BE2C (cell line): ENCODE measurements at regions not wholly inside any gene's neighbourhood (a gene's known extent, or its start where the extent isn't known, plus 50 kb on each side); places are given as distances from the start of the nearest gene placed in this dataset.

Source experiments
- DNase-seq: peaks from one replicate; pipeline ENCODE4 v3.0.0-alpha.2; 2020
- H3K27me3 ChIP-seq: fragments of 250-450 bp; sonication (Bioruptor Pico); 2 replicates; pipeline ENCODE4 v1.5.1; 2020; ENCODE audit warnings: mild to moderate bottlenecking
- H3K36me3 ChIP-seq: fragments of 250-450 bp; sonication (Bioruptor Pico); 2 replicates; pipeline ENCODE4 v1.5.1; 2020; ENCODE audit warnings: mild to moderate bottlenecking
- H3K4me1 ChIP-seq: fragments of 250-450 bp; sonication (Bioruptor Pico); 2 replicates; pipeline ENCODE4 v1.5.1; 2020
- H3K4me3 ChIP-seq: 2 replicates; pipeline ENCODE4 v1.5.1; 2011; ENCODE audit warnings: low read depth, low read length
- H3K9me3 ChIP-seq: fragments of 250-450 bp; sonication (Bioruptor Pico); 2 replicates; pipeline ENCODE4 v1.5.1; 2020
- TF ChIP-seq, protein P1 (sequence below): IDR thresholded peaks from 2 replicates; pipeline ENCODE4 v1.5.1; 2012; ENCODE audit warnings: mild to moderate bottlenecking, low read depth, low read length

DNA sequence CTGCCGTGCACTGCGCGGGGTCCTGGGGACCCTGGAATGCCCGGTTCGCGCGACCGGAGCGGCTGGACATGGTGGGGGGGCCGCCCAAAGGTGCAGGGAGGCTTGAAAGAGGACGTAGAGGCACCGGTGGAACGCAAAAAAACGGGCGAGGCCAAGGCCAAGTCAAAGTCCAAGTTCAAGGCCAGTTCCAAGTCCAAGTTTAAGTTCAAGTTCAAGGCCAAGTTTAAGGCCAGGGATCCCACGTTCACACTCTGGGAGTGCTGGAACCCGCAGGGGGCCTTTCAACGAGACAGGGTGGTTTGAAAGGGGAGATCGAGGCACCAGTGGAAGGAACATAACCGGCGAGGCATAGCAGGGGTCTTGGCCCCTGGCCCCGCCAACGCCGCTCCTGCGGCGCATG lies 317.6 kb downstream of the ALG10 start:
- H3K36me3 ChIP-seq = no peaks in the 10 kb centered on the region
- no peak for DNase-seq
- no peaks in the 10 kb centered on the region for H3K4me1 ChIP-seq
- TF ChIP-seq, protein P1, sequence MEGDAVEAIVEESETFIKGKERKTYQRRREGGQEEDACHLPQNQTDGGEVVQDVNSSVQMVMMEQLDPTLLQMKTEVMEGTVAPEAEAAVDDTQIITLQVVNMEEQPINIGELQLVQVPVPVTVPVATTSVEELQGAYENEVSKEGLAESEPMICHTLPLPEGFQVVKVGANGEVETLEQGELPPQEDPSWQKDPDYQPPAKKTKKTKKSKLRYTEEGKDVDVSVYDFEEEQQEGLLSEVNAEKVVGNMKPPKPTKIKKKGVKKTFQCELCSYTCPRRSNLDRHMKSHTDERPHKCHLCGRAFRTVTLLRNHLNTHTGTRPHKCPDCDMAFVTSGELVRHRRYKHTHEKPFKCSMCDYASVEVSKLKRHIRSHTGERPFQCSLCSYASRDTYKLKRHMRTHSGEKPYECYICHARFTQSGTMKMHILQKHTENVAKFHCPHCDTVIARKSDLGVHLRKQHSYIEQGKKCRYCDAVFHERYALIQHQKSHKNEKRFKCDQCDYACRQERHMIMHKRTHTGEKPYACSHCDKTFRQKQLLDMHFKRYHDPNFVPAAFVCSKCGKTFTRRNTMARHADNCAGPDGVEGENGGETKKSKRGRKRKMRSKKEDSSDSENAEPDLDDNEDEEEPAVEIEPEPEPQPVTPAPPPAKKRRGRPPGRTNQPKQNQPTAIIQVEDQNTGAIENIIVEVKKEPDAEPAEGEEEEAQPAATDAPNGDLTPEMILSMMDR = no peak
- no peaks in the 10 kb centered on the region for H3K9me3 ChIP-seq
- H3K4me3 ChIP-seq = no peak overlapping the region
- peaks cover 4% of the 10 kb centered on the region for H3K27me3 ChIP-seq

DNA sequence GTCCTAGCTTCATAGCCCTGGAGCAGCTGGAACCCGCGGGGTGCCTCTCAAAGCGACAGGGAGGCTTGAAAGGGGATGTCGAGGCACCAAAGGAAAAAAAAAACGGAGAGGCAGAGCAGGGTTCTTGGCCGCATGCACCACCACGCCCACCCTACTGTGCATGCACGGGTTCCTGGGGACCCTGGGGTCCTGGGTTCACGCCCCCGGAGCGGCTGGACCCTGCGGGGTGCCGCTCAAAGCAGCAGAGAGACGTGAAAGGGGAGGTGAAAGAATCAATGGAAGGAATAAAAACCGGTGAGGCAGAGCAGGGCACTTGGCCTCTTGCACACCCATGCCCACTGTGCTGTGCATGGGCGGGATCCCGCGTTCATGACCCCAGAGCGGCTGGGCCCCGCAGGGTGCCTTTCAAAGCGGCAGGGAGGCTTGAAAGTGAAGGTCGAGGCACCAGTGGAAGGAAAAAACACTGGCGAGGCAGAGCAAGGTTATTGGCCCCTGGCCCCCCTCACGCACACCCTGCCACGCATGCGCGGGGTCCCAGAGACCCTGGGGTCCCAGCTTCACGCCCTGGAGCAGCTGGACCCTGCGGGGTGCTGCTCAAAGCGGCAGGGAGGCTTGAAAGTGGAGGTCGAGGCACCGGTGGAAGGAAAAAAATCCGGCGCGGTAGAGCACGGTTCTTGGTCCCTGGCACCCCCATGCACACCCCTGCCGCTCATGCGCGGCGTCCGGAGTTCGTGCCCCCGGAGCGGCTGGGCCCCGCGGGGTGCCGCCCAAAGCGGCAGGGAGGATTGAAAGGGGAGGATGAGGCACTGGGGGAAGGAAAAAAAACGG lies 318.5 kb downstream of the ALG10 start:
- Histone ChIP-seq H3K27me3 (peaks cover 4% of the 10 kb centered on the region), H3K9me3 (no peaks in the 10 kb centered on the region), H3K36me3 (no peaks in the 10 kb centered on the region), H3K4me3 (no peak overlapping the region), H3K4me1 (no peaks in the 10 kb centered on the region)
- TF ChIP-seq, protein P1 = no peak
- DNase-seq = no peak

DNA sequence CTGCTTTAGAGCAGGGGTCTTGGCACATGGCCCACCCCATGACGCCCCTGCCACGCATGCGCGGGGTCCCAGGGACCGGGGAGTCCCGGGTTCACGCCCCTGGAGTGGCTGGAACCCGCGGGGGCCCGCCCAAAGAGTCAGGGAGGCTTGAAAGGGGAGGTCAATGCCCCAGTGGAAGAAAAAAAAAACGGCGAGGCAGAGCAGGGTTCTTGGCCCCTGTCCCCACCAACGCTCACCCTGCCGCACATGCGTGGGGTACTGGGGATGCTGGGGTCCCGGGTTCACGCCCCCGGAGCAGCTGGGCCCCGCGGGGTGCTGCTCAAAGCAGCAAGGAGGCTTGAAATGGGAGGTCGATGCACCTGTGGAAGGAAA lies 319.1 kb downstream of the ALG10 start:
- H3K9me3 ChIP-seq = no peaks in the 10 kb centered on the region
- no peaks in the 10 kb centered on the region for H3K36me3 ChIP-seq
- DNase-seq = no peak
- no peak overlapping the region for H3K4me3 ChIP-seq
- TF ChIP-seq, protein P1 = no peak
- H3K27me3 ChIP-seq = peaks cover 8% of the 10 kb centered on the region
- H3K4me1 ChIP-seq = no peaks in the 10 kb centered on the region

DNA sequence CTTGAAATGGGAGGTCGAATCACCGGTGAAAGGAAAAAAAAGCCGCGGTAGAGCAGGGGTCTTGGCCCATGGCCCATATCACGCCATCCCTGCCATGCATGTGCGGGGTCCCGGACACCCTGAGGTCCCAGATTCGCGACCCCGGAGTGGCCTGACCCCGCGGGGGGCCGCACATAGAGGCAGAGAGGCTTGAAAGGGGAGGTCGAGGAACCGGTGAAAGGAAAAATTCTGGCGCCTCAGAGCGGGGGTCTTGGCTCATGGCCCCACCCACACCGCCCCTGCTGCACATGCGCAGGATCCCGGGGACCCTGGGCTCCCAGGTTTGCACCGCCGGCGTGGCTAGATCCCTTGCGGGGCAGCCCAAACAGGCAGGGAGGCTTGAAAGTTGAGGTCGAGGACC lies 319.8 kb downstream of the ALG10 start:
- DNase-seq = no peak
- TF ChIP-seq, protein P1 = no peak
- Histone ChIP-seq H3K9me3 (no peaks in the 10 kb centered on the region), H3K27me3 (peaks cover 9% of the 10 kb centered on the region), H3K4me1 (no peaks in the 10 kb centered on the region), H3K4me3 (no peak overlapping the region), H3K36me3 (no peaks in the 10 kb centered on the region)

DNA sequence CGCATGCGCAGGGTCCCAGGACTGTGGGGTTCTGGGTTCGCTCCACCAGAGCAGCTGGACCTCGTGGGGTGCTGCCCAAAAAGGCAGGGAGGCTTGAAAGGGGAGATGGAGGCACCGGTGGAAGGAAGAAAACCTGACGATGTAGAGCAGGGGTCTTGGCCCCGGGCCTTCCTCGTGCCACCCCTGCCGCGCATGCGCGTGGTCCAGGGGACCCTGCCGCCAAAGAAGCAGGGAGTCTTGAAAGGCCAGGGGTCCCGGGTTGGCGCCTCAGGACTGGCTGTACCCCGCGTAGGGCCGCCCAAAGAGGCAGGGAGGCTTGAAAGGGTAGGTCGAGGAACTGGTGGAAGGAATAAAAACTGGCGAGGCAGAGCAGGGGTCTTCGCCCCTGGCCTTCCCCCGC lies 321.0 kb downstream of the ALG10 start:
- TF ChIP-seq, protein P1 = no peak
- no peak for DNase-seq
- peaks cover 9% of the 10 kb centered on the region for H3K27me3 ChIP-seq
- no peak overlapping the region for H3K4me3 ChIP-seq
- no peaks in the 10 kb centered on the region for H3K36me3 ChIP-seq
- no peaks in the 10 kb centered on the region for H3K9me3 ChIP-seq
- H3K4me1 ChIP-seq = no peaks in the 10 kb centered on the region

DNA sequence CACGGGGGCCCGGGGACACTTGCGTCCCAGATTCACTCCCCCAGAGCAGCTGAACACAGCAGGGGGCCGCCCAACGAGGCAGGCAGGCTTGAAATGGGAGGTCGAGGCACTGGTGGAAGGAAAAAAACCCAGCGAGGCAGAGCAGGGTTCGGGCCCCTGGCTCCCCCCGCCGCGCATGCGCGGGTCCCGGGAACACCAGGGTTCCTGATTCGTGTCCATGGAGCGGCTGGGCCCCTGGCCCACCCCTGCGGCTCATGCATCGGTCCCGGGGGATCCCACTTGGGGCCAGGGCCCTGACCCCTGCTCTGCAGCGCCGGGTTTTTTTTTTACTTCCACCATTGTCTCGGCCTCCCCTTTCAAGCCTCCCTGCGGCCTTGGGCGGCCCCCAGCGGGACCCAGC lies 321.5 kb downstream of the ALG10 start:
- Histone ChIP-seq H3K4me1 (no peaks in the 10 kb centered on the region), H3K36me3 (no peaks in the 10 kb centered on the region), H3K4me3 (no peak overlapping the region), H3K9me3 (no peaks in the 10 kb centered on the region), H3K27me3 (peaks cover 9% of the 10 kb centered on the region)
- TF ChIP-seq, protein P1 = no peak
- no peak for DNase-seq
